ENCODE measurements at regions not wholly inside any gene's neighbourhood (a gene's known extent, or its start where the extent isn't known, plus 50 kb on each side); places are given as distances from the start of the nearest gene placed in this dataset.

GRCh38 chr20:12252793-12253192 is 335.1 kb downstream of the BTBD3 start:
- Histone ChIP-seq H3K4me1 (no peaks in the 10 kb centered on the region), H3K27ac (no peak overlapping the region), H3K4me3 (no peak overlapping the region), H3K36me3 (no peaks in the 10 kb centered on the region), H3K27me3 (no peaks in the 10 kb centered on the region), H3K9me3 (no peaks in the 10 kb centered on the region)
- intact Hi-C loops (cut with DNase I), result no loop called here
- no peak for DNase-seq (ENCODE audit: low spot score in 2 of 2)
- no peak for TF ChIP-seq CTCF (IDR thresholded peaks at IDR 0.05)

GRCh38 chr20:12255461-12255970 is 337.8 kb downstream of the BTBD3 start:
- Histone ChIP-seq H3K4me3 (no peak overlapping the region), H3K36me3 (no peaks in the 10 kb centered on the region), H3K4me1 (no peaks in the 10 kb centered on the region), H3K27ac (no peak overlapping the region), H3K9me3 (no peaks in the 10 kb centered on the region), H3K27me3 (no peaks in the 10 kb centered on the region)
- TF ChIP-seq CTCF (IDR thresholded peaks at IDR 0.05), result no peak
- no peak for DNase-seq (ENCODE audit: low spot score in 2 of 2)
- intact Hi-C loops (cut with DNase I), result no loop called here

GRCh38 chr20:12256806-12257205 is 339.1 kb downstream of the BTBD3 start:
- Histone ChIP-seq H3K4me3 (no peak overlapping the region), H3K9me3 (no peaks in the 10 kb centered on the region), H3K4me1 (no peaks in the 10 kb centered on the region), H3K27ac (no peak overlapping the region), H3K36me3 (no peaks in the 10 kb centered on the region), H3K27me3 (no peaks in the 10 kb centered on the region)
- DNase-seq (ENCODE audit: low spot score in 2 of 2), result no peak
- intact Hi-C loops (cut with DNase I), result no loop called here
- no peak for TF ChIP-seq CTCF (IDR thresholded peaks at IDR 0.05)

GRCh38 chr20:12262747-12263146 is 345.1 kb downstream of the BTBD3 start:
- H3K9me3 ChIP-seq, result no peaks in the 10 kb centered on the region
- H3K4me1 ChIP-seq, result no peaks in the 10 kb centered on the region
- H3K4me3 ChIP-seq, result no peak overlapping the region
- no peak for DNase-seq (ENCODE audit: low spot score in 2 of 2)
- TF ChIP-seq CTCF (IDR thresholded peaks at IDR 0.05), result no peak
- no peaks in the 10 kb centered on the region for H3K36me3 ChIP-seq
- H3K27me3 ChIP-seq, result no peaks in the 10 kb centered on the region
- H3K27ac ChIP-seq, result no peak overlapping the region
- intact Hi-C loops (cut with DNase I), result no loop called here

DNA sequence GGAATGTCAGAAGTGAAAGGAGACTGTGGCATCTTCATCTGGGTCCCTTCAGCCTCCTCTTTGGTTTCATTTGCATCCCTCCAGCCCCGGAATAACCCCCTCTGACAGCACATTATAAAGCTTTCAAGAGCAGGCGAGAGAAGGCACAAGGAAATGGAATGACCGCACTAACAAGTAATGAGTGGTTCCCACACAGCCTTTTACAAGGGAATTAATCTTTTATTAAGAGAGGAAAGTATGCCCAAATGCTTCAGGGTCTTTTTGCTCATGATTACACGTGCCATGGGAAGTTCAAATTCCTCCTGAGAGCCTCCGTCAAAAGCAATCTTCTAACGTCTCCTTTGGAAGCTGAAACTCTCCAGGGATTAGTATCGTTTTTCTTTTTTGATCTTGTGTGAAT is 347.0 kb downstream of the BTBD3 start:
- DNase-seq (ENCODE audit: low spot score in 2 of 2), result no peak
- H3K27me3 ChIP-seq, result no peaks in the 10 kb centered on the region
- H3K4me1 ChIP-seq, result no peaks in the 10 kb centered on the region
- intact Hi-C loops (cut with DNase I), result no loop called here
- H3K4me3 ChIP-seq, result no peak overlapping the region
- no peak overlapping the region for H3K27ac ChIP-seq
- H3K36me3 ChIP-seq, result no peaks in the 10 kb centered on the region
- no peak for TF ChIP-seq CTCF (IDR thresholded peaks at IDR 0.05)
- no peaks in the 10 kb centered on the region for H3K9me3 ChIP-seq

DNA sequence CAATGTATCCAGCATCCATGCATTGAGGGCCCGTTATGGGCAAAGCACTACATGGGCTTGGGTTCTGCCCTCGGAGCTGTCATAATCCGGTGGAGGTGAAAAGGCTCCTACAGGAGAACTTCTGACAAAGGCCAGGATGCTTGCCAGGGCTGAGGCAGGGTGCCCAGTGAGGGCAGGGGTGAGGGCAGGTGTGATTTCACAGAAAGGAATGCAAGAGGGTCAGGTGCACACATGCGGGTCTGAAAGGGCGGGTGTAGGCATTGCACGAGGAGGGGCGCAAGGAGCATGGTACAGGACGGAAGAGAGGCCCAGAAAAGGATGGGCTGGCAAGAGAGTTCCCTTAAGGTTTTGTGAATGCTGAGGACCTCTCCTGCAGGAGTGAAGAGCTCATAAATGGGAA is 348.0 kb downstream of the BTBD3 start:
- Histone ChIP-seq H3K4me3 (no peak overlapping the region), H3K9me3 (no peaks in the 10 kb centered on the region), H3K27ac (no peak overlapping the region), H3K27me3 (no peaks in the 10 kb centered on the region), H3K36me3 (no peaks in the 10 kb centered on the region), H3K4me1 (no peaks in the 10 kb centered on the region)
- no peak for DNase-seq (ENCODE audit: low spot score in 2 of 2)
- no peak for TF ChIP-seq CTCF (IDR thresholded peaks at IDR 0.05)
- intact Hi-C loops (cut with DNase I), result no loop called here
